ENCODE measurements at regions not wholly inside any gene's neighbourhood (a gene's known extent, or its start where the extent isn't known, plus 50 kb on each side); places are given as distances from the start of the nearest gene placed in this dataset.
A peak's percentile ranks its signal among the peaks of the same experiment; 100 is the strongest.
"Not testable (repeated sequence)": the region's sequence is repeated elsewhere in the genome, so short reads cannot be mapped to it uniquely, and the experiment has no call there.

DNA sequence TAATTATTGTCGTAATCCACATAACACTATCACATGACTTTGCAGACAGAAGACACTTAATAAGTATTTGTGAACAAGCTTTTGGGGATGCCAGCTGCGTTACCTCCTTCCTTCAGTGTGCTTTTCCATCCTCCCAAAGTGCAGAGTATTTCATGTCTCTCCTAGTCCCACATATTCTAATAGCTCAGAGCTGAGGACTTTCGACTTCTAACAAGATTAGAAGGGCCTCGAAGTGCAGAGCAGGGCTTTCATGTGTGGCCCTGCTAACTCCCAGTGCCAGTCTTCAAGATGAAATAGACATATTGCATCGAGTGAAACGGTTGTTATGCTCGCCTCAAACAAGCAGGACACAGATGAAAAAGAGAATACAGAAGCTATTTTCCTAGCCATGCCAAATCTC, 125.7 kb upstream of the RNF32 start:
- no peak for DNase-seq

DNA sequence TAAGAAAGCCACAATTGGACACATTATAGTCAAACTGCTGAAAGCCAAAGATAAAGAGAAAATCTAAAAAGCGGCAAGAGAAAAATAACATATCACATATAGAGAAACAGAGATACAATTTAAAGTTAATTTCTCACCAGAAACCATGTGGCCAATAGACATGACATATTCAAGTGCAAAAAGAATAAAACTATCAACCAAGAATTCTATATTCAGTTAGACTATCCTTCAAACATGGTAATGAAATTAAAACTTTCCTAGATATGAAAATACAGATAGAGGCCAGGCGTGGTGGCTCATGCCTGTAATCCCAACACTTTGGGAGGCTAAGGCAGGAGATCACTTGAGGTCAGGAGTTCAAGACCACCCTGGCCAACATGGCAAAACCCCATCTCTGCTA, 129.1 kb upstream of the RNF32 start:
- no peak for DNase-seq

DNA sequence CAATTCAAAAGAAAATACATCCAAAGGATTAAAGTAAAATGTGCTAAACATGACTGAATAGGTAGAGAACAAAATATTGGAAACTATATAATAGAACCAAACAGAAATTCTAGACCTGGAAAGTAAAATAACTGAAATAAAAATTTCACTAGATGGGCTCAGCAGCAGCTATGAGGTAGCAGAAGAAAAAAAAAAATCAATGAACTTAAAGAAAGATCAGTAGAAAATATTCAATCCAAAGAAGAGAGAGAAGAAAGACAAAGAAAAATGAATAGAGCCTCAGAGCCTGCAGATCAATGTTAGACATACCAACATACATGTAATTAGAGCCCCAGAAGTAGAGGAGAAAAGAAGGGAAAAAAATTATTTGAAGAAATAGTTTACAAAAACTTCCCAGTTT, 129.6 kb upstream of the RNF32 start:
- DNase-seq = no peak

DNA sequence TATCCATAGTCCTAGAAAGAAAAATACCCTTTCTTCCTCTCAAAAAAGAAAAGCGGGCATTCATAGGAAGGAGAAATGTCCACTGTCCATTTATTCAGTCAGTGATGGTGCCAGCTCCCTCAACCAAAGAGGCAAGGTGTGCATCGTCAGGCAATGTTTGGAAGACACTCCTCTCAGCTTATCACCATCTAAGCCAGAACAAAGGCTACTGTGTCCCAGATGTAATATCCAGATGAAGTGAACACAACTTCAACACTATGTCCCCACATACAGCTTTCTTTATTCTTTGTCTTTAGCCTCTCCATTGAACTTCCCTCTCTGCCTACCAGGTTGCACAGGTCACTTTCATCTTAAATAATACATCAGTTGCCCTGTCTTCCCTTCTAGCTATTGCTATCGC, 131.4 kb upstream of the RNF32 start:
- no peak for DNase-seq

DNA sequence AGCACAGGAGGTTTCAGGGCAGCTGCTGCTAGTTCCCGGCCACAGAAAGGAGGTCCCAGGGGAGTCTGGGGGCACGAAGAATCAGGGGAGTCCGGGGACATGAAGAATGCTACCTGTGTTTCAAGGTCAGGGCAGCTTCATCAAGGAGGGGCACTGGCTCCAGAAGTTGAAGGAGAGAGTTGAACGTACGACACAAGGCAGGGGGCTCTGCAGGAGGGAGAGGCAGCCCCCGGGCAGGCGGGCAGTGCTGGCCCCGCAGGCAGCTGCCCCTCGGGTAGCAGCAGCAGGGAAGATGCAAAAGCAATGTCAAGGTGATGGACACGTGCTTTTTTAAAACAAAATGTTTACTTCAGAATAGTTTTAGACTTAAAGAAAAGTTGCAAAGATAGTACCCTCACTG, 134.7 kb upstream of the RNF32 start:
- no peak for DNase-seq

DNA sequence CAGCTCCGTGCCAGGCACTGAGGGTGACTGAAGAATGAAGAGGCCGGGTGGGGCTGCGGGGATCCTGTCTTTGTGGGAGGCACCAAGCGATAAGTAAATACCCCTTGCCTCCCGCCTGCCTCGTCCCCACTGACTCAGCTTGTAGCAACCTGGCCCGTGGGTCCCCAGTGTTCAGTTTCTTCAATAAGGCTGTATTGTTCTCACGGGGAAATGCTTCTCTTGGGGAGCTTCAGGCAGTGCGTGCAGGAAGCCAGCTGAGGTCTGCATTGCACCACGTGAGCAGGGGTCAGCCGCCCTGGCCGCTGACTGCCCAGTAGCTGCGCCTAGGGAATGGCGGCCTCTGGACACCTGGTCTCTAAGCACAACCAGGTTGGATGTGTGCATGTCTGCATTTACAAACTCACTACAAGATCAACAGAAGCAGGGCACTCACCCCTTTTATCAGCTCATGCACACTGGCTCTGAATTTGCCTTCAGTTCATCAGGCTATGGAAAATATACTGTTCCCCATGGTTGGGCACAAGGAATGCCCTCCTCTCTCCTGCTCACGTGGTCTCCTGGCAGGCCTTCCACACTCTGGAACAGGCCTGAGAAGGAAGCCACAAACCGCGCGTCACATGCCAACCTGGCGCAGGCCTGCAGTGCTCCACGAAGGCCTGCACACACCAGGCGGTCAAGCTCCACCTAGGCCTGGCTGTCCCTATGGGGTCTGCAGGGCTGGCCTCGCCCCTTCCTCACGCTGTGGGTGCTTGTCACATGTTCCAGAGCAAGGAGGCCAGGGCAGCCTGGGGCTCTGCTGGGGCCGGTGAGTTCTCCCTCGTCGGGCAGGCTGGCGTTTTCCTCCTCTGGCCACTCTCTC, 135.7 kb upstream of the RNF32 start:
- DNase-seq = no peak

DNA sequence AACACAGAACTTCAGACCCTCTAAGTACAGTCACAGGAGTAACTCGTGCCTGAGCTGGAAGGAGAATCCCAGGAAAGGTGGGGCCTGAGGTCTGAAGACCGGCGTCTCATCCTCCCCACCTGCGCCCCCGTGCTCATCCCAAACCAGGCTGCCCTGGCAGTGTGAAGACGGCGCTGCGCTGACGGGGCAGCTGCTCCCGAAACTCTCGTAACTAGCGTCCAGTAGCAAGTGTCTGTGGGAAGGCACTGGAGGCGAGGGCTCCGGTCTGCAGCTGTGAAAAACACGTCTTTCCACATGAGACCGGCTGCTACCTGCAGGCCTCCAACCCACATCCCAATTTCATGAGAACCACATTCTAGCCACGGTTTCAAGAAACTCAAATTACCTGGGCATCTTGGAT, 136.6 kb upstream of the RNF32 start:
- no peak for DNase-seq

DNA sequence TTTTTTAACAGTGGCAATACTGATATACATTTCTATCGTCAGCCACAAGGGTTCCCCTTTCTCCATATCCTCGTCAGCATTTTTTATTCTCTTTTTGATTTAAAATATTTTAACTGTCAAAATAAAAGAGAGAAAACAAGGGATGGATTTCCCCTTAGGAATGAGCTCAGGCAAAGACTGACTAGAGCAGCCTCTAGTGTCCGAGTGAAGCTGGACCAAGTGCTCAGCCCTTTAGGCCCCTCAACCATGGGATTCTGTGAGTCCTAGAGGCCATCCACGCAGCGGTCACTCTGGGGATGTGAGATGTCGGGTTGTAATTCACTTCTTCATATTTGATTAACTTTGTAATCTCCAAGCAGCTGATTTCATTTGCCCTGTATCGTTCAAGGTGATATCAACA, 137.4 kb upstream of the RNF32 start:
- no peak for DNase-seq

DNA sequence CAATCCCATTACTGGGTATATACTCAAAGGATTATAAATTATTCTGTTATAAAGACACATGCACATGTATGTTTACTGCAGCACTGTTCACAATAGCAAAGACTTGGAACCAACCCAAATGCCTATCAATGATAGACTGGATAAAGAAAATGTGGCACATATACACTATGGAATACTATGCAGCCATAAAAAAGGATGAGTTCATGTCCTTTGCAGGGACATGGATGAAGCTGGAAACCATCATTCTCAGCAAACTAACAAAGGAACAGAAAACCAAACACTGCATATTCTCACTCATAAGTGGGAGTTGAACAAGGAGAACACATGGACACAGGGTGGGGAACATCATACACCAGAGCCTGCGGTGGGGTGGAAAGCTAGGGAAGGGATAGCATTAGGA, 138.8 kb upstream of the RNF32 start:
- DNase-seq = not testable (repeated sequence)

DNA sequence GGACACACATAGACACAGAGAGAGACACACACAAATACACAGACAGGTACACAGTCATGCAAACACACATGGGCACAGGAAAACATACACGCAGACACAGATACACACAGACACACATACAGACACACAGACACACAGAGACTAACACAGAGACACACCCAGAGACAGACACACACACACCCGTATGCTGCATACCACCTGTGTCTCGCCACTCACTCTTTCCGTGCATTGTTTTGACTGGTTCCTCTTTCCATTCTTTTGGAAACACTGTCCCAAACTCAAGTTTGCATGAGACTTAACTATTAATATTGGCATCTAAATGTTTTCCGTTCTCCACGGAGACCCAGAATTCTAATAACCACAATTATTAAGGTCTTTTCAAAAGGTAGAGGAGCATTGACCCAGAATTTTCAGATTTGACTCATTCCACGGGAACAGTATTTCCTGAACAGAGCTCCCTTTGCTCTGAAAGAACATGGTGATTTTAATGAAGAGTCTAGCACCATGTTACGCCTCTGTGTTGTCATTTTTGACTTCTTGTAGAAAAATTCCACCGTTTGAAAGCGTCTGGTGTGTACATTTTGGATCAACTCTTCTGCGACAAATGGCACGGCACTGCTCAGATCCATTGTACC, 141.2 kb upstream of the RNF32 start:
- DNase-seq = no peak

DNA sequence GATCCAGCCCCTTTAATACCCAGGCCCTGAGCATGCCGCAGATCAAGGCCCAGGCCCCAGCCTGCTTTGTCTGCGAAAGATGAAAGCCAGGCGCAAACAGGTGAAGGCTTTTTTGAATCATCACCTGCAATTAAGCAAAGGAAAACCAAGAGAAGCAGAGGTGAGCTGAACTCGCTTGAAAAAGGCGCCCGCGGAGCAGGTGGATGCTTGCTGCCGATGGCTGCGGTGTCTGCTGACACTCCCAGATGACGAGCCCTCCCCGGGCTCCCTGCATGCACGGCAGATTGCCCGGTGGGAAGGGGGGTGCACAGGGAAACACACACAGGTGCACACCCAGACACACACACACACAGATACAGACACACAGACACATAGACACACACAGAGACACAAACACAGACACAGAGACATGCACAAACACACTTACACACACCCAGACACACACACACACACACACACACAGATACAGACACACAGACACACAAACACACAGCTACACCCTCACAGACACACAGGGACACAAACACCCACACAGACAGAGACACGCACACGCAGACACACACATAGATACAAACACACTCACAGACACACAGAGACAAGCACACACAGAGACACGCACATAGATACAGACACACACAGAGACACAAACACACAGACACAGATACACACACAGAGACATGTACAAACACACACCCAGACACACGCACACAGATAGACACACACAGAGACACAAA, 142.6 kb upstream of the RNF32 start:
- DNase-seq = no peak

DNA sequence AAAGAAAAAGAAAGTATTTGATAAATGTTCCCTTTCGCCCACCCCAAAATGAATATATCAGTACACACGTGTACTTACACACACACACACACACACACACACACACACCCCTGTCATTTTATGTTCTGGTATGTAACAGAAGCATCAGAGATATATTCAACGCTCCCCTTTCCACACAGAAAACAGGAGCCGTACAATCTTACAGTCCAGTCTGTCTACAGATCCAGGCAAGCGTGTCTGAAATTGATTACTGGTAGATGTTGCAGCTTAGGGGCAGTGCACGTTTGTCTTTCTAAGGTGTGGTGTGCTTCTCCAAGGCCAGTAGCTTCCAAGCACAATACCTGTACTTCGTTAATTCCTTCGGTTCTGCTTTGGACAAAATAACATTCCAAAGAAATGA, 143.7 kb upstream of the RNF32 start:
- DNase-seq = no peak

DNA sequence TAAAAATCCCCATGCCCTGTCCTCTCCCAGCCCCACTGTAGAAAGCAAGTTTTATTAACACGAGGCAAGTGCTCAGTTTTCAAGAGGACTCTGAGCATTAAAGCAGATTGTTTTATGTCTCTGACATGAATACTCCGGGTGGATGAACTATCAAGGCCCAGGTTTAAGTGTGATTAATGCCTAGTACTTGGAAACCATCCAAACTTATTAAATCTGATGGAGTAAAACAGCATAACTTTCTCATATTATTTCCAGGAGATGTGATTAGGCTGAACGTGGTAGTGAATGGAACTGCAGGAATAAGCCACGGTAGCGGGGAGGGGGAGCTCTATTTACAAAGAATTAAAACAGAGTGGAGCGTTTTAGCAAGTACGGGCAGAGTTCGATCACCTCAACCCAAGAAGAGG, 144.2 kb upstream of the RNF32 start:
- no peak for DNase-seq

DNA sequence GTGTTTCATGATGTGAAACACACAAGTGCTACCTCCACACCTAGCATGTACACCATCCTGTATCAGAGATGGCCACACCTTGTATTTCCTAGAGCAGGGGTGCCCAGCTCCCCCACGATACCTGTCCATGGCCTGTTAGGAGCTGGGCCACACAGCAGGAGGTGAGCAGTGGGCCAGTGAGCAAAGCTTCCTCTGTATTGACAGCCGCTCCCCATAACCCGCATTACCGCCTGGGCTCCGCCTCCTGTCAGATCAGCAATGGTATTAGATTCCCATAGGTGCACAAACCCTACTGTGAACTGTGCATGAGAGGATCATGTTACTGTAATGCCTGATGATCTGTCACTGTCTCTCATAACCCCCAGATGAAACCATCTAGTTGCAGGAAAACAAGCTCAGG, 145.6 kb upstream of the RNF32 start:
- DNase-seq = no peak

DNA sequence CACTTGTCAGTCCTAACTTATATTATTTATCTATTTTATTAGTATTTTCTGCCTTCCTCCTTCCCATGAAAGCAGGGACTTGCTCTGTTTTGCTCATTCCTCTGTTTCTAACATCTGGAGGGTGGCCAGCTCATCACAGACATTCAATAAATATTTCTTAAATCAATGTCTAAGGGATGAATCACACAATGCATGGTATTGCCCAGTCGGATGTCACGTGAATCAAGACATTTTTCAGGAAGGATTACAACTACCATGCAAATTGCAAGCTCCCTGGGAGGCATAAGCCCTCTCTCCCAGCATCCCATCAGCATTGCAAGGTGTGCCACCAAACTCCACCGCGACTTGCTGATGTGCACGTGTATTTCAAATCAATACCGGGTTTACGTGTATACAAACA, 146.6 kb upstream of the RNF32 start:
- peak; percentile 17 for DNase-seq

DNA sequence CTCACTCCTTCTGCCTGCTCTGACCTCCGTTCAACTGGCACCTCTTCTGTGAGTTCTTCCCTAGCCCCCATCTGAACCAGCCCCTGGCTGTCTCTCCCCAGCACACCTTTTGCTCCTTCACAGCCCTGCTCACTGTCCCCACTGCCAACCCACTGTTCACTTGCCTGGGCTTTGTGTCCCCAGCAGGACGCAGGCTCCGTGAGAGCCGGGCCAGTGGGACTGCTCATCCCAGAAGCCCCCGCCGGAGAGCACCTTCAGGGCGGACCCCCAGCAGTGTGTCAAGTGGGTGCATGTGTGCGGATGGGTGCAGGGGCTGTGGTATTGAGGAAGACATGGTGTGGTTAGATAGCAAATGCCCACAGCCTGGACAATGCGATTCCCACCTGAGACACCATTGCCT, 148.4 kb upstream of the RNF32 start:
- DNase-seq = no peak

DNA sequence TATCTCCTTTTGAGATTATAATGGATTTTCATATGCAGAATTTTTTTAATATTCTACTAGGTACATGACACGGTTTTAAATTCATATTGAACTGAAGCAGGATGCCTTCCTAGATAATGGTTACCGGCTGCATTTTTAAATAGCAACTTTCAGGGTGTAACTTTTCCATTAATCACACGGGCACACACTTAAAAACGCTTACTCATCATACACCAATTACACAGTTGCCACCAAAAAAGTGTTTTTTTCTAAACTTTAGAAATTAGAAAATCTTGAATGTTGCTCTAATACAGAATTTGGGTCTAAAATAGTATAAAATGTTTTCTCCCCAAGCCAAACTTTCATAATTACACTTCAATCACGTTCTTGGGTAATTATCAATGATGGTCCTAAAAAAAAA, 149.1 kb upstream of the RNF32 start:
- DNase-seq = no peak

DNA sequence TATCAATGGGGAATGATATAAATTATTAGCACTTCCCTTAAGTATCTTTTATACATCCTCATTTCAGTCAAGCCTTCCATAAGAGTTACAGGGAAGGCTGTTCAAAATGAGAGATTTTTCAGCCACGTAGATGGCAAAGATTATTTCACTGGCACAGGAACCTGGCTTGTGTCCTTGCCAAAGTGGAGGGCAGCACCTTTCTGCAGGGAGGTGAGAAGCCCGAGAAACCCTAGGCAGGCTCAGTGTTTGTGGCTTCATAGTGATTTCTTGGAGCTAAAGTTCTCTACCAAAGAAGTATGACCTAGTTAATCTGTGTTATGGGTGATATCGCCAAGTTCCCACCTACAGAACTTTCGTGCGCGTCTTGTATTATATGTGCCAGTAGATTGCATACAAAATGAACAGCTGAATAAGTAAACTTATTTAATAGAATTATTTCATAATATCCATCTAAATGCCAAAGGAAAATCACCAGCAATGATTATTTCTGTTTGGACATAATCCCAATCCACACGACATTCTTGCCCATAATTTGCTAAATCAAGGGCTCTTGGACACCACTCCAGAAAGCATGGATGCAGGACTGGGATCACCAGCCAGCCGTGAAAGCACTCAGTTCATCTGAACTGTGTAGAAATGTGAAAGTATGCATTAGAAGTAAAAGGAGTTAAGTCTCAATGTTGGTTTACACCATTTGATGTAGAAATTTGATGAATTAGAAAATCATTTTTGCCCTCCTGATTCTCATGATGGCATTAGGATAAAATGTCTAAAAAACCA, 150.4 kb upstream of the RNF32 start:
- no peak for DNase-seq

DNA sequence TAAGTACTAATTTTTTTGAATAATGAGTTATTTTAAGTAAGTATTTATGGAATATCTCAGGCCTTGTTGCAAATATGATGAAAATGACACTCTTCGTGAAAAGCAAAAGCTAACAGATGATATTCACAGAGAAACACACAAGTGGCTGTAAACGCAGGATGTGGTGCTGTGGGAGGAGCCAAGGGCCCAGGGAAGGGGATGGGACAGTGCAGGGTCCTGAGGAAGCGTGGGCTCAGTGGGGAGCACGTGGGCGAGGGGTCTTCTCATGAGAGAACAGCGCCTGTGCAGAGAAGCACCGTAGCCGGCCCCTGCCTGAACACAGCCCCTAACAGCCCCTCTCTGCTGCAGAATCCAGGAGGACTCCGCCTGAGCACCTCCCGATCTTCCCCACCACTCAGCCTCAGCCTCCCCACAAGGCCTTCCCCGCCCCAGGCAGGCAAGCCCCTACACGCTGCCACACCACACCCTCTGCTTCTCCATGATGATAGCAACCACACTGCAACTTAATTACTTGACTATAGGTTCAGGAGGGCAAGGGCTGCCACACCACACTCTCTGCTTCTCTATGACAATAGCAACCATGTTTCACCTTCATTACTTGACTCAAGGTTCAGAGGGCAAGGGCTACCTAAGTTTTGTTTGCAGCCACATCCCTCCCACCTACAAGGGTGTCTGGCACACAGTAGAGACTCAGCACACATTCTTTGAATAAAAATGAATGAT, 152.6 kb upstream of the RNF32 start:
- no peak for DNase-seq

DNA sequence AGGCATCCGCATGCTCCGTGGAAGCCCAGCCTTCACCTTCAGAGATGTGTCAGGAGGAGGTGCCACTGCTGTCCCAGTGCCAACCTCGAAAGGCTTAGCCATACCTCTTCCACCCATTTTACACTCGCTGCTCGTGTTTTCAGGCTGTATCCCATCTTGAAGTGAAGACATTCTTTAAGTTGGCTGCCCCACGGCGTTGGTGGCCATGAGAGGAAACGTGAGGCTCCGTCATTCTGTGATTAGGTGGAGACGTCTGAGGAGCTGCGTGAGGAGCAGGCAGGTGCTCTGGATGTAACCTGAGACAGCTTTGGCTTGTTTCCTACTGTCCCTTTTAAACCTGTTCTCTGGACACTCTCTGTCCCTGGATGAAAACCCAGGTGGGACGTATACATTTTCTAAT, 159.9 kb upstream of the RNF32 start:
- no peak for DNase-seq

DNA sequence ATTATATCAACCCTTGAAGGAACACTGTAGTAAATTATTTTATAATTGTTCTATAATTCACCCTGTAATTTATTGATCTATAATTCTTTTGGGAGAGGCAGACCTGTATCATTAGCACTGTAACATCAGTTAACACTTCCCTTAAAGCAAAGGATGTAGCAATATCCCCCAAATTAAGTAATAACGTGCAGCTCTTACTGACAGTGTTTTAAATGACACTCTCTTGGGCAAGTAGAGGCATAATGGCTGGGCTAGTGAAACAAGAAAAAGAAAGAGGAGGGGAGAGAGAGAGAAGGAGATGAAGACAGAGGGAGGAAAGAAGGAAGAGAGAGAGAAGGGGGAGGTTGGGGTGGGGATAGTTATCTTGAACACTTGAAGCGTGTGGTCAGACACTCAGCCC, 161.0 kb upstream of the RNF32 start:
- no peak for DNase-seq

DNA sequence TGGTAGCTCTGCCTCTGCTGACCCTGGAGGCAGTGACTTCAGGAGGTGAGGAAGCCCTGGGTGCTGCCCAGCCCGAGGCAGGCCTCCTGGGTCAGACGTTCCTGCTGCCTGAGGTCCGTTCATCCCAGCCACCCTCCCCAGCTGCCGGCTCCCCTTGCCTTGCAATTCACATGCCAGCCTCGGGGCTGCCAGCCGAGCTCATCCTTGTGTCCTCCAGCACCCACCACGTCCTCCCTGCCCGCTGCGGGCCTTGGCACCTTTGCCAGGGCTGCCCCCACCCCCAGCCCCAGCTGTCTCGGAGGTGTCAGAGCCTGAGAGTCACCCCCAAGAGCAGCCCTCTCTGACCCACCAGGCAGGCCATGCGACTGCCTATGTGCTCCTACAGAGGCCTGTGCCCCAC, 162.1 kb upstream of the RNF32 start:
- no peak for DNase-seq

Measured in dermis blood vessel endothelial cell (primary cell).